HS-27A (cell line): ENCODE measurements at regions not wholly inside any gene's neighbourhood (a gene's known extent, or its start where the extent isn't known, plus 50 kb on each side); places are given as distances from the start of the nearest gene placed in this dataset.

Experiments used
- DNase-seq: peaks from one replicate; pipeline ENCODE4 v3.0.0-alpha.2; 2012; ENCODE audit warnings: low read depth, missing footprints

GRCh38 chr2:126495189-126495588, 160.8 kb upstream of the GYPC start:
- peak; percentile 48 for DNase-seq

- DNase-seq: no peak
These were observed 159.5 kb upstream of the GYPC start for GRCh38 chr2:126496493-126496892.

- no peak for DNase-seq
These were observed 152.5 kb upstream of the GYPC start for GRCh38 chr2:126503476-126503875.

- DNase-seq: no peak
These were observed 151.0 kb upstream of the GYPC start for GRCh38 chr2:126504949-126505348.

- DNase-seq: no peak
These were observed 149.2 kb upstream of the GYPC start for GRCh38 chr2:126506786-126507185.

- no peak for DNase-seq
These were observed 148.5 kb upstream of the GYPC start for GRCh38 chr2:126507425-126507911.

- DNase-seq: no peak
These were observed 145.6 kb upstream of the GYPC start for GRCh38 chr2:126510356-126510755.

GRCh38 chr2:126510960-126511359, 145.0 kb upstream of the GYPC start:
- DNase-seq: no peak

GRCh38 chr2:126512026-126512425, 143.9 kb upstream of the GYPC start:
- DNase-seq: no peak

- no peak for DNase-seq
These were observed 142.9 kb upstream of the GYPC start for GRCh38 chr2:126513033-126513432.

GRCh38 chr2:126515471-126515870, 140.5 kb upstream of the GYPC start:
- DNase-seq: no peak

GRCh38 chr2:126518196-126518595, 137.8 kb upstream of the GYPC start:
- DNase-seq: no peak

- peak; percentile 39 for DNase-seq
These were observed 128.0 kb upstream of the GYPC start for GRCh38 chr2:126527836-126528490.

GRCh38 chr2:126531029-126531428, 124.9 kb upstream of the GYPC start:
- no peak for DNase-seq

GRCh38 chr2:126534478-126534877, 121.5 kb upstream of the GYPC start:
- no peak for DNase-seq

- no peak for DNase-seq
These were observed 120.5 kb upstream of the GYPC start for GRCh38 chr2:126535408-126535807.

- DNase-seq: no peak
These were observed 119.3 kb upstream of the GYPC start for GRCh38 chr2:126536605-126537200.

GRCh38 chr2:126539101-126539500, 116.9 kb upstream of the GYPC start:
- DNase-seq: no peak

GRCh38 chr2:126542247-126542646, 113.7 kb upstream of the GYPC start:
- no peak for DNase-seq

GRCh38 chr2:126543081-126543480, 112.9 kb upstream of the GYPC start:
- DNase-seq: no peak

GRCh38 chr2:126558029-126558428, 97.9 kb upstream of the GYPC start:
- DNase-seq: no peak

GRCh38 chr2:126568734-126569133, 87.2 kb upstream of the GYPC start:
- DNase-seq: no peak

- no peak for DNase-seq
These were observed 84.6 kb upstream of the GYPC start for GRCh38 chr2:126571403-126571802.

- DNase-seq: no peak
These were observed 80.3 kb upstream of the GYPC start for GRCh38 chr2:126575631-126576030.
